Ovary (tissue), 7 donors: ENCODE measurements at regions not wholly inside any gene's neighbourhood (a gene's known extent, or its start where the extent isn't known, plus 50 kb on each side); places are given as distances from the start of the nearest gene placed in this dataset.

Experiments
- DNase-seq, 5 donors: peaks; one replicate each; pipeline ENCODE4 v3.0.0-alpha.2; 2019 to 2020
- H3K27ac ChIP-seq, 2 donors: fragments of 200-600 bp; one replicate each; pipeline versions ENCODE4 v1.5.1 to v1.8.0; 2019 to 2022
- H3K27me3 ChIP-seq: fragments of 200-600 bp; one replicate; pipeline ENCODE4 v1.8.0; 2022
- H3K36me3 ChIP-seq: fragments of 200-600 bp; sonication (generic); one replicate; pipeline ENCODE4 v1.5.1; 2019
- H3K4me1 ChIP-seq: one replicate; pipeline ENCODE4 v1.8.1; 2013; ENCODE audit warnings: mild to moderate bottlenecking, moderate library complexity; ENCODE audit not compliant: insufficient read depth
- H3K4me3 ChIP-seq: fragments of 200-600 bp; sonication (generic); one replicate; pipeline ENCODE4 v1.5.1; 2017
- H3K9me3 ChIP-seq, 2 donors: fragments of 200-600 bp in 1 of 2; sonication (generic) in 1 of 2; one replicate each; pipeline versions ENCODE4 v1.5.1 to v1.8.1; 2013 to 2019; ENCODE audit warnings: mild to moderate bottlenecking in 1 of 2, moderate library complexity in 1 of 2
- EP300 ChIP-seq: sonication (generic); formaldehyde crosslinking; IDR thresholded peaks from one replicate; pipeline ENCODE4 v1.6.1; 2017; ENCODE audit warnings: antibody characterized with exemption
- POLR2A ChIP-seq: fragments of 450-650 bp; IDR thresholded peaks from one replicate; pipeline ENCODE4 v1.6.1; 2017; ENCODE audit warnings: antibody characterized with exemption, mild to moderate bottlenecking, moderate library complexity
- WGBS, 3 donors: extraction: QIAGEN DNeasy Blood & Tissue Kit in 1 of 3; methylation state at CpG; one replicate each; pipeline versions ENCODE4 v1.1.5 to v1.1.7; 2013 to 2017; 5-methylcytosine and 5-hydroxymethylcytosine counted together
- intact Hi-C, 4 donors: fragments of 100-400 bp; cut with DNase I; formaldehyde crosslinking; loops; one replicate each; pipeline versions ENCODE4 v1.11.0 to v1.15.1; 2022 to 2023
- TF ChIP-seq, protein P1 (sequence below), 3 donors: fragments of 450-650 bp in 2 of 3; fragments of 200-600 bp in 1 of 3; IDR thresholded peaks; one replicate each; pipeline versions ENCODE4 v1.5.1 to v1.8.0; 2016 to 2022; ENCODE audit warnings: antibody characterized with exemption in 3 of 3, mild to moderate bottlenecking in 1 of 3
- donor health status: DM: no; HTN: no; CAD: no; lungs with moderate emphysema.
- donor health status: DM: no; HTN: no; CAD: no.
- donor health status: Bipolar disorder and iron deficiency.
- donor health status: DM: no; HTN: no; CAD: no.
- donor health status: DM: yes; HTN: yes; CAD: no.

DNA sequence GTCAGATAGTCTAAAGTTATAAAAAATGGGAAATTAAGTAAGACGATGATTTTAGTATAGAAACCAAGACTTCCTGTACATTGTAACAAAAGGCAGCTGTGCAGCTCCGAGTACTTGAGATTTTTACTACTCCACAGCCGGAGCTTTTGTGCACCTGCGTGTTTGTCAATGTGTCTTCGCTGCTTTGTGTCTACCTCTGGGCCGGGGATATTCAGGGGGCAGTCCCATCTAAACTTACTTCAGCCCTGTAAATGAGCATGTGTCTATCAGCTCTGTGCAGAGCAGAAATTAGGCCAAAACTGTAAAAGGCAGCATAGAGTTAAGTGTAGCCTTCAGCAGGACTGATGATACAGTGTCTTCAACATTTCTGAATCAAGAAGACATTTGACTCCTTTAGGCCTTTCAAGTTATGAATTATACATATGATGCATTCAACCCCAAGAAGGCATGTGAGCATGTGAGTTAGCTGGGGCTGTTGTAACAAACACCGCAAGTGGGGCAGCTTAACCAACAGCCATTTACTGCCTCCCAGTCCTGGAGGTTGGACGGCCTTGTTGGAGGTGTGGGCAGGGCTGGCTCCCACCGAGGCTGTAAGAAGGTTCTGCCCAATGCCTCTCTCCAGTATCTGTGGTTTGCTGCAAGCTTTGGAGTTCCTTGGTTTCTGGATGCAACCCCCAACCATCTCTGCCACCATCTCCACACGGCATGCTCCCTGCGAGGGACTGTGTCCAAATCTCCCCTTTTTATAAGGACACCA lies 191.0 kb upstream of the IRS2 start:
- no peaks in the 10 kb centered on the region for H3K36me3 ChIP-seq
- H3K27ac ChIP-seq = no peak overlapping the region
- 86 to 90% (median 89%) methylated on average over 11 of the region's 11 CpGs for WGBS, 3 donors
- intact Hi-C loops = no loop called here
- H3K4me3 ChIP-seq = no peak overlapping the region
- no peaks in the 10 kb centered on the region for H3K27me3 ChIP-seq
- H3K4me1 ChIP-seq = no peaks in the 10 kb centered on the region
- TF ChIP-seq EP300 (no peak), POLR2A (no peak)
- TF ChIP-seq, protein P1, sequence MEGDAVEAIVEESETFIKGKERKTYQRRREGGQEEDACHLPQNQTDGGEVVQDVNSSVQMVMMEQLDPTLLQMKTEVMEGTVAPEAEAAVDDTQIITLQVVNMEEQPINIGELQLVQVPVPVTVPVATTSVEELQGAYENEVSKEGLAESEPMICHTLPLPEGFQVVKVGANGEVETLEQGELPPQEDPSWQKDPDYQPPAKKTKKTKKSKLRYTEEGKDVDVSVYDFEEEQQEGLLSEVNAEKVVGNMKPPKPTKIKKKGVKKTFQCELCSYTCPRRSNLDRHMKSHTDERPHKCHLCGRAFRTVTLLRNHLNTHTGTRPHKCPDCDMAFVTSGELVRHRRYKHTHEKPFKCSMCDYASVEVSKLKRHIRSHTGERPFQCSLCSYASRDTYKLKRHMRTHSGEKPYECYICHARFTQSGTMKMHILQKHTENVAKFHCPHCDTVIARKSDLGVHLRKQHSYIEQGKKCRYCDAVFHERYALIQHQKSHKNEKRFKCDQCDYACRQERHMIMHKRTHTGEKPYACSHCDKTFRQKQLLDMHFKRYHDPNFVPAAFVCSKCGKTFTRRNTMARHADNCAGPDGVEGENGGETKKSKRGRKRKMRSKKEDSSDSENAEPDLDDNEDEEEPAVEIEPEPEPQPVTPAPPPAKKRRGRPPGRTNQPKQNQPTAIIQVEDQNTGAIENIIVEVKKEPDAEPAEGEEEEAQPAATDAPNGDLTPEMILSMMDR (IDR thresholded peaks at IDR 0.05) = no peak
- no peak for DNase-seq
- no peaks in the 10 kb centered on the region for H3K9me3 ChIP-seq

DNA sequence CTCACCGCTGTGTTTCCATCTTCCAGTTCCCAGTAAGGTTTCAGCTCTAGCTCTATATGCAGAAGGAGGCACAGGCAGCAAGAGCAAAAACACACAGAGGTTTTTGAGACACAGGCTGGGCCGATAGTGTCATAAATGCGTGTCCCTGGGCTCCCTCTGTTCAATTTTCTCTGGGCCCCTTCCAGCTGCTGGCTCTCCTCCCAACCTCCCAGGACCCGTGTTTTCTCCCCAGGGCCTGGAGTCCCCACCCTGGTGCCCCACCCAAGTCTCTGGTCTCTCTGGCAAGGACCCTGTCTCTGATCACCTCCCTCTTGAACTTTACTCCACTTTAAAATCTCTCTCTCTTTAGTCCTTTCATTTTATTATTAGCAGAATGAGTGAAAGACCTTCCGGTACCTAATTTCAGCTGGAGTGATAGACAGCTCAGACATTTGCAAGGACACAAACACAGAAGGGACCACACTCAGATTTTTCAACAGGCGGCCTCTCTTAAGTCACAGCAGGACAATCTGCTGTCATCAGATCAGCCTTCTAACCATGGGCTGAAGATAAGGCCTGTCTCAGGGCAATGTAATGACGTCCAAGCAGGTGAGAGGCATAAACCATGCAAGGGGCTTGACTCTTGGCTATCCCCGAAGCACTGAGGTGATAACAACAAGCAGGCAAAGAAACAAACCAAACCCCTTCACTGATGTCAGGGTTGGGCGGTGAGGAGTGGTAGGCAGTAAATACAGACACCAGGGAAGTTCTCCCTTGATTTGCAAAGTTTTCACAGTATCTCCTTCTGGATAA lies 190.0 kb upstream of the IRS2 start:
- Histone ChIP-seq H3K4me1 (no peaks in the 10 kb centered on the region), H3K36me3 (no peaks in the 10 kb centered on the region), H3K27ac (no peak overlapping the region), H3K4me3 (no peak overlapping the region), H3K9me3 (no peaks in the 10 kb centered on the region), H3K27me3 (no peaks in the 10 kb centered on the region)
- intact Hi-C loops = no loop called here
- 77 to 81% (median 80%) methylated on average over 9 of the region's 9 CpGs for WGBS, 3 donors
- TF ChIP-seq, protein P1 (IDR thresholded peaks at IDR 0.05) = no peak
- TF ChIP-seq POLR2A (no peak), EP300 (no peak)
- DNase-seq = no peak

DNA sequence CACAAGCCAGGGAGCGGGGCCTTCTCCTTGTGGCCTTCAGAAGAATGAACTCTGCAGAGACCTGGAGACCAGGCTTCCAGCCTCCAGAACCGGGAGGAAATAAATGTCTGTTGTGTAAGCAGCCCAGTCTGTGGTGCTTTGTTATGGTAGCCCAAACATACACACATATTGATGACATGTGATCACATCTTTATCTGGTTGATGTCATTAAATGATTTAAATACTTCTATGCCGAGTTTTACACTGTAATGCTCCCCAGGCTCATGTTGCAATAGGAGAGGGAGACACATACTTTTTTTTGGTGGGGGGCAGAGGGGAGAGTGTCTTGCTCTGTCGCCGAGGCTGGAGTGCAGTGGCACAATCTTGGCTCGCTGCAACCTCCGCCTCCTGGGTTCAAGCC lies 188.0 kb upstream of the IRS2 start:
- intact Hi-C loops = no loop called here
- Histone ChIP-seq H3K9me3 (no peaks in the 10 kb centered on the region), H3K4me3 (no peak overlapping the region), H3K27me3 (no peaks in the 10 kb centered on the region), H3K4me1 (no peaks in the 10 kb centered on the region), H3K27ac (no peak overlapping the region), H3K36me3 (no peaks in the 10 kb centered on the region)
- no peak for TF ChIP-seq EP300
- TF ChIP-seq, protein P1 (IDR thresholded peaks at IDR 0.05) = no peak
- no peak for TF ChIP-seq POLR2A
- 76 to 91% (median 89%) methylated on average over 7 of the region's 7 CpGs for WGBS, 3 donors
- no peak for DNase-seq

DNA sequence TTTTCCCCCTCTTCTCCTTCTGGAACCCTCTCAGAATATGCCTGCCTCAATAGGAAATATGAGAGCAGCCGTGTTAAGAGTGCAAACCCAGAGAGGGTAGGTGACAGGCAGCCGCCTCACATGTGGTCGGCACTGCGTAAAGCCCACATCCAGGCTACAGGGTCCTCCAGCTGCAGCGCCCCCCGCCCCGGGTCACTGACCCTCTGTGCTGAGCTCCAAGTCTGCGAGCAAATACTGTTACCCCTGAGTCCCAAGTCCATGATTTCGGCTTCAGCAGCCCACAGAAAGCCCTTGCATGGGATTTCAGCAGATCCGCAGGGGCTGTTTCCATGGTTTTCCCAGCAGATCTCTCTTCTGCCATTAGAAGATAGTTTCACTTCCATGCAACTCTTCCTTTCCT lies 186.9 kb upstream of the IRS2 start:
- no peak for DNase-seq
- H3K4me3 ChIP-seq = no peak overlapping the region
- intact Hi-C loops = no loop called here
- no peak overlapping the region for H3K27ac ChIP-seq
- no peaks in the 10 kb centered on the region for H3K27me3 ChIP-seq
- WGBS, 3 donors = 89 to 95% (median 91%) methylated on average over 10 of the region's 10 CpGs
- no peaks in the 10 kb centered on the region for H3K4me1 ChIP-seq
- no peaks in the 10 kb centered on the region for H3K9me3 ChIP-seq
- TF ChIP-seq EP300 = no peak
- TF ChIP-seq POLR2A = no peak
- TF ChIP-seq, protein P1 (IDR thresholded peaks at IDR 0.05) = no peak
- no peaks in the 10 kb centered on the region for H3K36me3 ChIP-seq
